Mucosa of rectum (tissue), 2 donors: ENCODE measurements at regions not wholly inside any gene's neighbourhood (a gene's known extent, or its start where the extent isn't known, plus 50 kb on each side); places are given as distances from the start of the nearest gene placed in this dataset.
"Not testable (repeated sequence)": the region's sequence is repeated elsewhere in the genome, so short reads cannot be mapped to it uniquely, and the experiment has no call there.

Experiments
- H3K27ac ChIP-seq, 2 donors: one replicate each; pipeline ENCODE4 v1.7.0; 2013; ENCODE audit warnings: inconsistent platforms in 2 of 2, low read depth in 2 of 2, low read length in 2 of 2
- H3K27me3 ChIP-seq, 2 donors: one replicate each; pipeline ENCODE4 v1.7.0; 2013; ENCODE audit warnings: low read length in 2 of 2; ENCODE audit not compliant: control insufficient read depth in 2 of 2, insufficient read depth in 2 of 2
- H3K36me3 ChIP-seq, 2 donors: one replicate each; pipeline ENCODE4 v1.7.0; 2013; ENCODE audit warnings: low read length in 2 of 2; ENCODE audit not compliant: control insufficient read depth in 2 of 2, insufficient read depth in 2 of 2
- H3K4me1 ChIP-seq, 2 donors: one replicate each; pipeline ENCODE4 v1.7.0; 2013; ENCODE audit warnings: low read length in 2 of 2, mild to moderate bottlenecking in 1 of 2; ENCODE audit not compliant: control insufficient read depth in 2 of 2, insufficient read depth in 2 of 2
- H3K4me3 ChIP-seq, 2 donors: one replicate each; pipeline ENCODE4 v1.7.0; 2013; ENCODE audit warnings: low read length in 2 of 2
- H3K9ac ChIP-seq, 2 donors: one replicate each; pipeline ENCODE4 v1.7.0; 2013; ENCODE audit warnings: low read length in 2 of 2, low read depth in 1 of 2, mild to moderate bottlenecking in 1 of 2
- H3K9me3 ChIP-seq, 2 donors: one replicate each; pipeline ENCODE4 v1.7.0; 2013; ENCODE audit warnings: low read length in 2 of 2; ENCODE audit not compliant: control insufficient read depth in 2 of 2
- donor health status: healthy.
- donor health status: Normal muscosa, but diverticular disease.

- Histone ChIP-seq H3K36me3 (no peaks in the 10 kb centered on the region), H3K9ac (no peak overlapping the region), H3K4me1 (no peaks in the 10 kb centered on the region), H3K27me3 (no peaks in the 10 kb centered on the region), H3K4me3 (no peak overlapping the region), H3K27ac (no peak overlapping the region), H3K9me3 (no peaks in the 10 kb centered on the region)
Observed at GRCh38 chr12:20047901-20048300, 320.4 kb upstream of the PDE3A start.

- no peaks in the 10 kb centered on the region for H3K4me1 ChIP-seq
- H3K9me3 ChIP-seq, result no peaks in the 10 kb centered on the region
- H3K27me3 ChIP-seq, result no peaks in the 10 kb centered on the region
- H3K4me3 ChIP-seq, result no peak overlapping the region
- H3K36me3 ChIP-seq, result no peaks in the 10 kb centered on the region
- no peak overlapping the region for H3K27ac ChIP-seq
- H3K9ac ChIP-seq, result no peak overlapping the region
Observed at GRCh38 chr12:20050221-20050620, 318.1 kb upstream of the PDE3A start.

GRCh38 chr12:20053782-20054181 lies 314.6 kb upstream of the PDE3A start:
- H3K9ac ChIP-seq, result no peak overlapping the region
- H3K27me3 ChIP-seq, result no peaks in the 10 kb centered on the region
- H3K4me3 ChIP-seq, result no peak overlapping the region
- H3K36me3 ChIP-seq, result no peaks in the 10 kb centered on the region
- H3K27ac ChIP-seq, result no peak overlapping the region
- H3K9me3 ChIP-seq, result no peaks in the 10 kb centered on the region
- no peaks in the 10 kb centered on the region for H3K4me1 ChIP-seq

- Histone ChIP-seq H3K27me3 (no peaks in the 10 kb centered on the region), H3K27ac (no peak overlapping the region), H3K4me3 (no peak overlapping the region), H3K9ac (no peak overlapping the region), H3K4me1 (no peaks in the 10 kb centered on the region), H3K9me3 (no peaks in the 10 kb centered on the region), H3K36me3 (no peaks in the 10 kb centered on the region)
Observed at GRCh38 chr12:20055856-20056255, 312.5 kb upstream of the PDE3A start.

GRCh38 chr12:20057398-20057797 lies 310.9 kb upstream of the PDE3A start:
- Histone ChIP-seq H3K9me3 (no peaks in the 10 kb centered on the region), H3K36me3 (no peaks in the 10 kb centered on the region), H3K4me3 (no peak overlapping the region), H3K9ac (no peak overlapping the region), H3K4me1 (no peaks in the 10 kb centered on the region), H3K27ac (no peak overlapping the region), H3K27me3 (no peaks in the 10 kb centered on the region)

- Histone ChIP-seq H3K4me1 (no peaks in the 10 kb centered on the region), H3K4me3 (no peak overlapping the region), H3K27me3 (no peaks in the 10 kb centered on the region), H3K27ac (no peak overlapping the region), H3K9ac (no peak overlapping the region), H3K36me3 (no peaks in the 10 kb centered on the region), H3K9me3 (no peaks in the 10 kb centered on the region)
Observed at GRCh38 chr12:20063116-20063515, 305.2 kb upstream of the PDE3A start.

- Histone ChIP-seq H3K9ac (no peak overlapping the region), H3K27ac (no peak overlapping the region), H3K27me3 (no peaks in the 10 kb centered on the region), H3K4me1 (no peaks in the 10 kb centered on the region), H3K9me3 (no peaks in the 10 kb centered on the region), H3K4me3 (no peak overlapping the region), H3K36me3 (no peaks in the 10 kb centered on the region)
Observed at GRCh38 chr12:20077618-20078017, 290.7 kb upstream of the PDE3A start.

- Histone ChIP-seq H3K27me3 (no peaks in the 10 kb centered on the region), H3K4me1 (no peaks in the 10 kb centered on the region), H3K9me3 (no peaks in the 10 kb centered on the region), H3K36me3 (no peaks in the 10 kb centered on the region), H3K9ac (no peak overlapping the region), H3K27ac (no peak overlapping the region), H3K4me3 (no peak overlapping the region)
Observed at GRCh38 chr12:20089077-20089476, 279.3 kb upstream of the PDE3A start.

- not testable (repeated sequence) for H3K36me3 ChIP-seq, H3K27me3 ChIP-seq, H3K27ac ChIP-seq, H3K4me3 ChIP-seq, H3K9me3 ChIP-seq, H3K9ac ChIP-seq, H3K4me1 ChIP-seq
Observed at GRCh38 chr12:20093190-20093810, 275.0 kb upstream of the PDE3A start.

GRCh38 chr12:20096430-20096829 lies 271.9 kb upstream of the PDE3A start:
- no peaks in the 10 kb centered on the region for H3K4me1 ChIP-seq
- no peak overlapping the region for H3K4me3 ChIP-seq
- H3K9me3 ChIP-seq, result no peaks in the 10 kb centered on the region

GRCh38 chr12:20097626-20098025 lies 270.7 kb upstream of the PDE3A start:
- Histone ChIP-seq H3K27ac (no peak overlapping the region), H3K4me3 (no peak overlapping the region), H3K4me1 (no peaks in the 10 kb centered on the region), H3K9ac (no peak overlapping the region), H3K9me3 (no peaks in the 10 kb centered on the region), H3K36me3 (no peaks in the 10 kb centered on the region), H3K27me3 (no peaks in the 10 kb centered on the region)

More at GRCh38 chr12:20096430-20096829, 271.9 kb upstream of the PDE3A start:
- H3K36me3 ChIP-seq, result no peaks in the 10 kb centered on the region
- no peak overlapping the region for H3K27ac ChIP-seq
- no peaks in the 10 kb centered on the region for H3K27me3 ChIP-seq
- H3K9ac ChIP-seq, result no peak overlapping the region
